ENCODE measurements at regions not wholly inside any gene's neighbourhood (a gene's known extent, or its start where the extent isn't known, plus 50 kb on each side); places are given as distances from the start of the nearest gene placed in this dataset.
"Not testable (repeated sequence)": the region's sequence is repeated elsewhere in the genome, so short reads cannot be mapped to it uniquely, and the experiment has no call there.

DNA sequence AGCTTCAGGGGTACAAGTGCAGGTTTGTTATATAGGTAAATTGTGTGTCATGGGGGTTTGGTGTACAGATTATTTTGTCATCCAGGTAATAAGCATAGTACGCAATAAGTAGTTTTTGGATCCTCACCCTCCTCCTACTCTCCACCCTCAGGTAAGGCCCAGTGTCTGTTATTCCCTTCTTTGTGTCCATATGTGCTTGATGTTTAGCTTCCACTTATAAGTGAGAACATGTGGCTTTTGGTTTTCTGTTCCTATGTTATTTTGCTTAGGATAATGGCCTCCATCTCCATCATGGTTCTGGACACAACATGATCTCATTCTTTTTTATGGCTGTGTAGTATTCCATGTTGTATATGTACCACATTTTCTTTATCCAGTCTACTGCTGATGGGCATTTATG is 298.4 kb downstream of the LIG4 start:
- DNase-seq (ENCODE audit: low spot score): not testable (repeated sequence)

- no peak for DNase-seq (ENCODE audit: low spot score)
Measured at GRCh38 chr13:107912745-107913144, 302.6 kb downstream of the LIG4 start.

DNA sequence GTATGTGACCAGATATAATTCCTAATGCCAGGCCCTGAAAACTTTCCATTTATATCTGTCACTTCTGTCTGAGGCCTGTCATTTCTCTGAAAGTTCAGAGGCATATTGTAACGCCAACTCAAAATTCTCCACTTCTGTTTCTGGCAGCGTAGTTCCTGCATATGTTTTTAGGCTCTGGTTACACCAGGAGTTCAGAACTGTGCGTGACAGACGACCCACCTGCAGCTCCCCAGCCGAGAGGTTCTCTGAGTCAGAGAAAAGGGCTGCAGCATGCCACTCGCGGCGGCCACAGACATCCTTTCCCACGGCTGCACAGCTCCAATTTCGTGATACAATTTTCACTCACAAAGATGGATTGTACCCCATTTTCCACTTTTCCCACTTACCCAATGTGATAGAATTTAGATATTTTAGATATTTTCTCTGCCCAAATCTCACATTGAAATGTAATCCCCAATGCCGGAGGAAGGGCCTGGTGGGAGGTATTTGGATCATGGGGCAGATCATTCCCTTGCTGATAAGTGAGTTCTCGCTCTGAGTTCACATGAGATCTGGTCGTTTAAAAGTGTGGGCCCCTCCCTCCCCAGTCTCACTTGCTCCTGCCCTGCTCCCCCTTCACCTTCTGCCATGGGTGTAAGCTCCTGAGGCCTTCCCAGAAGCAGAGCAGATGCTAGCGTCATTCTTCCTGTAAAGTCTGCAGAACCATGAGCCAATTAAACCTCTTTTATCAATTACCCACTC is 308.1 kb downstream of the LIG4 start:
- no peak for DNase-seq (ENCODE audit: low spot score)

DNA sequence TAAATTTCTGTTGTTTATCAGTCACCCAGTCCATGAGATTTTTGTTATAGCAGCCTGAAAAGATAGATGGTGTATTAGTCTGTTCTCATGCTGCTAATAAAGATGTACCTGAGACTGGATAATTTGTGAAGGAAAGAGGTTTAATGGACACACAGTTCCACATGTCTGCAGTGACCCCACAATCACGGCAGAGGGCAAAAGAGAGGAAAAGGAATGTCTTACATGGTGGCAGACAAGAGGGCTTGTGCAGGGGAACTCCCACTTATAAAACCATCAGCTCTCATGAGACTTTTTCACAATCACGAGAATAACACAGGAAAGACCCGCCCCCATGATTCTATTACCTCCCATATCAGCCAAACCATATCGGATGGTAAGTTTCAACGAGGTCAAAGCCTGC is 309.2 kb downstream of the LIG4 start:
- no peak for DNase-seq (ENCODE audit: low spot score)

DNA sequence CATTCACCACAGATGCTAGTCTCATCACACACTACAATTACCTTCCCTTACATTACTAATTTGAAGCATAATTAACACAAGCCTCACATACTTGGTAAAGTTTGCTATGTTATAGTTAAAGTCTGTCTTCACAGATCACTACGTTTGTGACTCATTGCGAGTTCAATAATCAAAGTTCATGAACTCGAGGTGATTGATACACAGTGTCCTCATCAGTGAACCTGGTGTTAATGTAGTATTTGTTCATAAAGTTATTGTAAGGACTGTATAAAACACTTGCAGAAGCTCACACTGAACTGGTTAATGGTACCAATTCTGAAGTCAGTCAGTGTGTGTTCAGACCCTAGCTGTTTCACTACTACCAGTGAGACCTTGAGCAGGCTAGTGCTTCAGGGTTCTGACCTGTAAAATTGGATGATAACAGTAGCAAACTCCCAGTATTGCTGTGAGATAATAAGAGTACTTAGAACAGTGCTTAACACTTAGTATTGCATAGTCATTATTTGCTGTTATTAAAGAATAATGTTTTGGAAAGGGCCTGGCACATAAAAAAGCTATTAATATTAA is 313.3 kb downstream of the LIG4 start:
- no peak for DNase-seq (ENCODE audit: low spot score)

DNA sequence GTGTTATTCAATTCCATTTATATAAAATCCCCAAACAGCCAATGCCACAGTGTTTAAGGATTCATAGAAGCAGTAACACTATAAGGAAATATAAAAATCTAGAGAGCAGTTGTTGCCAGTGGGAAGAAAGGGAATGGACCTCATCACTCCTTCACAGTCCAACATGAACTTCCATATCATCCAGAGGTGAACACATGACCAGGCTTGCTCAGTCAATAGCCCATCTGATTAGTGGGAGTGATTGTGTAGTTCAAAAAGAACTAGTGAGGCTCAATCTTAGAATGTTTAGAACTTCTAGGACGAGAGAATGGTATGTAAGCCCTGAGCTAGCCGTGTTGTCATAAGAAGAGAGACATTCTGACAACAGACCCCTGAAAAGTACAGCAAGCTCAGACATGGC is 314.1 kb downstream of the LIG4 start:
- no peak for DNase-seq (ENCODE audit: low spot score)

GRCh38 chr13:107900775-107901174 is 314.6 kb downstream of the LIG4 start:
- no peak for DNase-seq (ENCODE audit: low spot score)

DNA sequence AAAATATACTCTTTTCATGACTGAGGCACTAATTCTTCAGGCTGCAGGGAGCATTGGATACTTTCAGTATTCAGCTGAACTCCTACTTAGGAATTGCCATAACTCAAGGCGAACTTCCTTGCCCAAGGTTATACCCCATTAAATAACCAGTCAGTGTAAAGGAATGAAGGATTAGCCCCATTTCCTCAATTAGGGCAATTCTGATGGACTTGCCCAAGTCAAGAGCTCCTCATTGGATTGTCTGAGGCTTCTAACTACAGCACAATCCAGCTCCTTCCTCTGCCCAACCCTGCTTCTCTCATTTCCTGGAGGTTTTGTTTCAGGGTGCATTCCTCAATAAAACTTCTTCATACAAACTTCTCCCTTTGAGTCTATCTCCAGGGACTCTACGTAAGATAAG is 329.2 kb downstream of the LIG4 start:
- no peak for DNase-seq (ENCODE audit: low spot score)

- no peak for DNase-seq (ENCODE audit: low spot score)
Measured at GRCh38 chr13:107884564-107884963, 330.8 kb downstream of the LIG4 start.

DNA sequence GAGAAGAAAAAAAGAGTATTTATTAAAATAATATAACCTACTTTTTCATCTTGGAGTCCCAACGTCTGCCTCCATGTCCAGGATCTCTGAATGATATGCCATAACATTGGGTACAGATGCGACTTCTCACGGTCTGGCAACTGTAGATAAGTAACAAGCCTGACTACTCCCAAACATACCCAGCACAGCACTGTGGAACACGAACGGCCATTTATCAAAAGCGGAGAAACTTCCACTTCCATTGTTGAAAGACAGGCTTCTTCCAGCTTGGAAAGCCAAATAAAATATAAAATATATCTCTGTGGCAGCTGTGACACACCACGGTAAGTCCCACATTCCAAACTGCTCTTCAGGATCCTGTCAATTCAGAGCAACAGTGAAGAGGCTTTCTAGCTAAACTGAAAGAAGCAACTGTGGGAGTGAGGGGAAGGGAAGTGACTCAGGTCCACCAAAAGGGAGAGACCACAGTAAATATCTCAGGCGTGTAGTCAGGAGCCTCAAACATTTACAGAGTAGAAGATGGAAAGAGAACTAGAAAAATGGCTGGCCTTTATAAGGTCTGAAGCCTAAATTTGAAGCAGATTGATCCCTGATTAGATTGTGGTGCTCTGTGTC is 331.7 kb downstream of the LIG4 start:
- DNase-seq (ENCODE audit: low spot score): no peak

GRCh38 chr13:107882708-107883560 is 332.4 kb downstream of the LIG4 start:
- no peak for DNase-seq (ENCODE audit: low spot score)

- no peak for DNase-seq (ENCODE audit: low spot score)
Measured at GRCh38 chr13:107881362-107881761, 334.0 kb downstream of the LIG4 start.

DNA sequence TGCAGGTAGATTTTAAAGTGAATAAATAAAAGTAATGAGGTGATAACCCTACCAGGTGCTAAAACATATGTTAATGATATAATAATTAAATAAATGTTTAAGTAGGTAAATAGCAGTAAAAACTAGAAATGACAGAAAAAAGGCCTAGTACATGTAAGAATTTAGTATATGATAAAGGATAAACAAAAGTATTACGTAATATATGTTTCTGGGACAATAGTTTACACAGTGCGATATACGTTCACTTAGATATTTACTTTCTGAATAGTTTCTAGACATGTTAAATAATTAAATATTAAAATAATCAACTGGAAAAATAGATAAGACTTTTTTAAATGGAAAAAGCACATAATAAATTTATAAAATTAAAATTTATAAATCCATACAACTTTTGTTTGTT is 340.9 kb downstream of the LIG4 start:
- DNase-seq (ENCODE audit: low spot score): no peak

GRCh38 chr13:107873926-107874325 is 341.4 kb downstream of the LIG4 start:
- DNase-seq (ENCODE audit: low spot score): no peak

GRCh38 chr13:107870400-107870799 is 344.9 kb downstream of the LIG4 start:
- DNase-seq (ENCODE audit: low spot score): no peak

- DNase-seq (ENCODE audit: low spot score): no peak
Measured at GRCh38 chr13:107867701-107868661, 347.4 kb downstream of the LIG4 start.

DNA sequence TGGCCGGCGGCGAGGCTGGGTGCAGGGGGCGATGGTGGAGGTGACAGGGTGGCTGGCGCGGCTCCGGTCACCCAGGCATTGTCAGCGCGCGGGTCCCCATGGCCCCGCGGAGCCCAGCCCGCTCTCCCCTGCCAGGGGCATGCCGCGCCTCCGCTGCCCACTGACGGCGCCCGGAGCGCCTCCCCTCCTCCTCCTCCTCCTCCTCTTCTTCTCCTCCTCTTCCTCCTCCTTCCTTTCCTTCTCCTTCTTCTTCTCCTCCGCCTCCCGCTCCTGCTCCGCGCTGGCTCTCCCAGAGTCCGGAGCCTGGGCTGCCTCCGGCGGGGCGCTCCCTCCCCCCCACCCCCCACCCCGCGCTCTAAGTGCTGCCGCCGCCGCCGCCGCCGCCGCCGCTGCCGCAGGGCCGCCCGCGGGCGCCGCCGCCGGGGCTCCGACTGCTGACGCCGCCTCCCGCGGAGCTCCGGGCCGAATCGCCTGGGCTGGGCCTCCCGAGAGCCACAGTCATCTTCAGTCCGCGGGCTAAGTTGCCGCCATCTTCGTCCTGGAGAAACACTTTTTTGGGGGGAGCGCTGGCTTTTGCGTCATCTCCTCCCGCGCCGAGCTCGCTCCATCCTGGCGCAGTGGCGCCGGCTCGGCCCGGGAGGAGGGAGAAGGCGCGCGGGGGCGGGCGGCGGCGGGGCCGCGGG is 348.3 kb downstream of the LIG4 start:
- no peak for DNase-seq (ENCODE audit: low spot score)

- no peak for DNase-seq (ENCODE audit: low spot score)
Measured at GRCh38 chr13:107866032-107866940, 349.1 kb downstream of the LIG4 start.

DNA sequence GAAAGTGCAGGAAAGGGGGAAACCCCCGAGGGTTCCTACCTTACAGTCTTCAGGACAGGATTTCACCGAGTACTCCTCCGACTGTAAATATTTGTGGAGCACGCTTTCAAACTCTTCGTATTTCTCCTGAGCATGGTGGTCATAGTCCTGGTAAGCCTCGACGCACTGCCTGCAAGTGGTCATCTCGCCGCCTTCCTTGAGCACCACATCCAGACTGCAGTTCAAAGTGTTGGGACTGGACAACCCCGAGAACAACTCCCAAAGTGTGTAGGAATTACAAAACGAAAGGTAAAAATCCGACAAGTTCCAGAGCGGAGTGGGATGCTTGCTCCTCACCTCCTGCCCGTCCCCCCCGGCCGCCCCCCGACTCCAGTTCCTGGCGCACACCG is 349.7 kb downstream of the LIG4 start:
- DNase-seq (ENCODE audit: low spot score): no peak

- DNase-seq (ENCODE audit: low spot score): no peak
Measured at GRCh38 chr13:107865318-107865575, 350.1 kb downstream of the LIG4 start.
